Umbilical cord (tissue), 1 donor: ENCODE measurements at regions not wholly inside any gene's neighbourhood (a gene's known extent, or its start where the extent isn't known, plus 50 kb on each side); places are given as distances from the start of the nearest gene placed in this dataset.

Experiments used
- DNase-seq: peaks from one replicate; pipeline ENCODE4 v3.0.0-alpha.2; 2015; ENCODE audit warnings: low spot score

DNA sequence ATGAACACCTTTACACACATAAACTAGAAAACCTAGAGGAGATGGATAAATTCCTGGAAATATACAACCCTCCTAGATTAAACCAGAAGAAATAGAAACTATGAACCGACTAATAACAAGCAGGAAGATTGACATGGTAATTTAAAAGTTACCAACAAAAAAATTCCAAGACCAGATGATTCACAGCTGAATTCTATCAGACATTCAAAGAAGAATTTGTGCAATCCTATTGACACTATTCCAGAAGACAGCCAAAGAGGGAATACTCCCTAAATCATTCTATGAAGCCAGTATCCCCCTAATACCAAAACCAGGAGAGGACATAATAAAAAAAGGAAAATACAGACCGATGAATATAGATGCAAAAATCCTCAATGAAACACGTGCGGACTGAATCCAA, 102.6 kb upstream of the KRR1 start:
- no peak for DNase-seq

DNA sequence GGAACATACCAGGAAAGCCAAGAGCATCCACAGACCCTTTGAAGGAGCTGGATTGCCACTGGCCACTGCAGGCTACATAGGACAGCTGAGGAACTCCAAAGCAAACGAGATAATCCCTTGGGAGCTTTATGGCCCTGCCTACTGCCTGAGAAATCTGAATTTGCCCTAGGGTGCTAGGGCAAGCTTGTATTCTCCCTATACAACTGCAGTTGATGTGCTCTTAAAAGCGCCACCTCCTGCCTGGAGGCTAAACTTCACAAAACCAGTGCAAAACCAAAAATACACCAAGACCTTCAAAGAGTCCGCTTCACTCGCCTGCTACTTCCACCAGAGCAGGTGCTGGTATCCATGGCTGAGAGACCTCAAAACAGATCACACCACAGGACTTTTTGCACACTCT, 99.6 kb upstream of the KRR1 start:
- DNase-seq: no peak

DNA sequence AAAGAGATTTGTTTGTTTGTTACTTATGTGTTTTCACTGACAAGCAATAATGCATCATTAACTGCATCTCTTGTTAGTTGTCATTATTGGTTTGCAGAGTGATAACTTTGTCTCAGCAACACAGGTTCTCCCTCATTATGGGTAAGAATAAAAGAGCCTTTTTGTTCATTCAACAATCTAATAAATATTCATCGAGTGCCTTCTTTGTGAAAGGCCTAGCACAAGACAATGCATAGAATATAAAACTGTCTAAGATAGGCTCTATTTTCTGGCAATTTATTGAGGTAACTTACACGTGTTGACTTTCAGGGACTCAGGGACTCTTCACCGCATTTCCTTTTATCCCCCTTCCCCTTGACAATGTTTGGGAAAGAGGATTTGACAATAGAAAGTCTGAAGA, 95.5 kb upstream of the KRR1 start:
- no peak for DNase-seq

DNA sequence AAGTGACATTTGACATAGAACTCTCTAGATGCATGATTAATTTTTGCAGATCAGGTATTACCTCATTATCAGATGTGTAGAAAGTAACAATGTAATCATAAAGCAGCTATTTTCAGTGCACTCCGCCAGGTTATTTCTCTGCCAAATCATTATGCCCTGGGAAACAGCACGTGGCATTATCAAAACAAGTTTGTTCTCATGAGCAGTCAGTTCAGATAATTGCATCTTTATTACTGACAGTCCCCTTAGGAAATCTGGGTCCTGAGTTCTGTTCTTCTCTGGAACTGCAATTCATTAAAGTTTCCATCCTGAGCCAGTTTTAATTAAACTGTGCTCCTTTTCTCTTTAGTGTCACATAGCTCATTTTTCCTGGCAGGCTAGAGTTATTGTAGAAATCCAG, 94.7 kb upstream of the KRR1 start:
- DNase-seq: no peak

DNA sequence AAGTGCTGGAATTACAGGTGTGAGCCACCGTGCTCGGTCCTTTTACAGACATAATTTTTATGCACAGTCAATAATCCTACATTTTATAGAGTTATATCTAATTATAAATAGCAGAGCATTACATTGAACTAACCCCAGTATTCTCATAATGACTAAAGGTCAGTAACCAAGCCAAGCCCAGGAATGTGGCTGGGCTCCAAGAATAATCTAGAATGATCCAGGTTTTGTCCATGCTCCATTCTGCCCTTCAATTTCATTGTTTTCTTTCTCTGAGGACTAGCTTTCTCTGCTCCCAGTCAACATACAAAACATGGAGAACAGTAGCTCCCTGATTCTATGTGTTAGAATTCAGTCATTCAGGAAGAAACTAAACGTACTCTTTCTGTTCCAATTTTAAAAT, 92.1 kb upstream of the KRR1 start:
- no peak for DNase-seq

DNA sequence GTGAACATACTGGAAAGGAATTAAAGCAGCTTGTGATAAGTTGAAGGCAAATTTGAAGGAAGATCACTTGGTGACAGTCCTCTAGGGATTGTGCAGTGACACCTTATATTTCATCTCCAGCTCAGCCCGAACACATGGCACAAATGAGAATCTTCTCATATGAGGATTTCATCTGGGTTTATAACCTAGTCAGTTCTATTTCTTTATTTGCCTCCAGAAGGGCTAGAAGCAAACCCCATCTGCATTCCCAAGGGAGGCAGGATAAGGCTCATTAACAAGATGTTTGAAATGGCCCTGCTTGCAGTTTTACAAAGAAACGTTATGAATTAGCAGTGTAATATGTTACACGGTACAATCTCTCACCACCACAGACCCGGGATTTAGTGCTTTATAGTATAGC, 90.7 kb upstream of the KRR1 start:
- no peak for DNase-seq

DNA sequence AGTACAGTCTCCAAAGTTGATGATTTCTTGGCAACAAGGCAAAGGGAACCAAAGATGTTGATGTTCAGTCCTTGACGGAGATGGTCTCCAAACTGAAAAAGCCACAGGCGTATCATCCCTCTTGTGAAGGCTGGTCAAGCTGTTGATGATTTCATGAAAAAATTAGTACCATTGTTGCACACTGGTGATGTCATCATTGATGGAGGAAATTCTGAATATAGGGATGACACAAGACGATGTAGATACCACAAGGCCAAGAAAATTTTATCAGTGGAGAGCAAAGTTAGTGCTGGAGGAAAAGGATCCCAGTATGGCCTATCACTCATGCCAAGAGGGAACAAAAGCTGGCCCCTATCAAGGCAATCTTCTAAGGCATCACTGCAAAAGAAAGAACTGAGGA, 88.7 kb upstream of the KRR1 start:
- DNase-seq: no peak

DNA sequence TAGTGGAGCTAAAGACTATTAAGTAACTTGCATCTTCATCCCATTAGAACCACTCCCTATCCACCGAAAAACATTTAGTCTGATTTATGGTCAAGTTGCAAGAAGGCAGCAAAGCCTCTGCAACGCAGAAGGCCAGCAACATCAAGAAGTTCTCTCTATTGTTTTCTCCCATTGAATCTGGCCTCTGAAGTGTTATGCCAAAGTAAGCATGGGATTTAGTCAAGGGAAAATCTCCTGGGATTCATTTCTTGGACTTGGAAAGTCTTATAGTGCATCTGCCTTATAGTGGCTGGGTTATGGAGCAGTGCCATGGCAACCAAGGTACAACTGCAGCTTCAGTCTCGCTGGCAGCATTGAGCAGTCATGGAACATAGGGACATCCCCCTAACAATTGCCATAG, 87.7 kb upstream of the KRR1 start:
- no peak for DNase-seq

DNA sequence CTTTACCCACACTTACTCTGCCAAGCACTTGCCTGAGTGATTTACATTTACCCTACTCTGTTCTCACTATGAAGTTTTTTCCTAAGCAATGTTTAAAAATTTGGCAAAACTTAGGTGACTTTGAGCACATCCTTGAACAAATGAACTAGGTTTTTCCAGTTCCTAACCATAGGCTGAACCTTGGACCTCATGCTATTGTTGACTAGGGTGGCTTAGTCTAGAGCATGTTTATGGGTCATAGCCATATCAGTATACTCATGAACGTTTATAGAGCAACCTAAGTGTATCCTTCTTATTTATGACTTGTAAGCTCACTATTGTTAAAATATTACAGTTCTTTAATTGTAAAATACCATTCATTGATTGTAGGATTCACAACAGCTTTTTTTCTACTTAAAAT, 85.0 kb upstream of the KRR1 start:
- no peak for DNase-seq

DNA sequence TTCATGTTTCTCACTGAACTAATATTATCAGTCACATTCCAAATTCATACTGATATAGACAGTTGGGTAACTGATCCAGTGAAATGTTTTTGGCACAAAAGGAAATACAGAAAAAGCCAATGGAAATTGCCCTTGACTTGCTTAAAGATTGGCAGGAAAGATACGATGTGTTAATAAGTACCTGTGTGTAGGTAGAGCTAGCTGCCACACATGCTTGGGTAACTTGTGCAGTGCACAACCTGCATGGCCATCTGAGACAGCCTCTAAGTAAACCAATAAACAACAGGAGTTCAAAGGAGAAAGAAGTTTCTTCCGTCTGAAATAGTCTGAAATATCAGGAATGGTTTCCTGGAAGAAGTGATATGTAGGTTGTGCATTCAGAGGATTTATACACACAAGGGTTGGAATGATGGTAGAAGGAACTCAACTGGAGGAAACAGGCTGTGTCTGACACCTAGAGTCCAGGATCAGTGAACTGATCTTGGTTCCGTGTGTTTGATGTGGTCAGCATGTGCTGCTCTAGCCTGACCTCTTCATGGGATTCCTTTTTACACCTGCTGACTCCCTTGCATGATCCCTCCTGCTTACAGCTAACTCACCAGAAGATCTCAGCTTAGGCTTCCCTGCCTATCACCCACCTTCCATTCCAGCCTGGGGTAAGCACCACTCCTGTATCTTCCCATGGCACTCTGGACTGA, 81.4 kb upstream of the KRR1 start:
- DNase-seq: no peak

DNA sequence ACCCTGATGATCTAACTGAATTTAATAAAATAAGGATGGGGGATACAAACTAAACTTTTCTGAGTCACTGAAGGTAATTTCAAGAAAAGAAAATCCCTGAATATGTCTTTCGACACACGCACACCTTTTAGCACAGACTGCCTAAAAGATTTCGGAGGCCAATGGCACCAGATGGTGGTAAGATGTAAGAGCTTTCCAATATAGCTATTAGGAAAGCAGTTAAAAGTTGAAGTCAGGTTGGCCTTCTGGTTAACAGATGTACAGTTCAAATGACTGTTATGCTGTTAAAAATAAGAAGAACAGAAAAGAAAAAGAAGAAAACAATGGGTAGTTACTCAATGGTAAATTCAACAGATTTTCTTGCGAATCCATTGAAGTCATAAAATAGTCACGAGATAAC, 80.7 kb upstream of the KRR1 start:
- no peak for DNase-seq

DNA sequence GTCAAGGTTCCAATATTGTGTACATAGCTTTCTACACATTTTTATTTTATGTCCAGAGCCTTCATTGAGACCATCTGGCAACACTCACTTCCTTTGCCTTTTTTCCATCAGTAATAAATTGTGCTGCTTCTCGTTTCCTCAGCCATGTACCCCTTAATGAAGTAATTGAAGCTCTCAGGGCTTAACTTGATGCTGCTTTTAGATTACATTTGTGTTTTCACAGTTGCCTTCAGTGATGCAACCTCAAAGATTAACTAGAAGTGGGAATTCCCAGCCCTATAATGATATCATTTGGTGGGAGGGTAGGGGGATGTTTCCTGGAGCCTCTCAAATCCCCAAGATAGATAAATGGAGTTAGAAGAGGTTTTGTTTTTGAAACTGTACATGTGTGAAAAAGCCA, 80.2 kb upstream of the KRR1 start:
- peak; percentile 75 for DNase-seq

DNA sequence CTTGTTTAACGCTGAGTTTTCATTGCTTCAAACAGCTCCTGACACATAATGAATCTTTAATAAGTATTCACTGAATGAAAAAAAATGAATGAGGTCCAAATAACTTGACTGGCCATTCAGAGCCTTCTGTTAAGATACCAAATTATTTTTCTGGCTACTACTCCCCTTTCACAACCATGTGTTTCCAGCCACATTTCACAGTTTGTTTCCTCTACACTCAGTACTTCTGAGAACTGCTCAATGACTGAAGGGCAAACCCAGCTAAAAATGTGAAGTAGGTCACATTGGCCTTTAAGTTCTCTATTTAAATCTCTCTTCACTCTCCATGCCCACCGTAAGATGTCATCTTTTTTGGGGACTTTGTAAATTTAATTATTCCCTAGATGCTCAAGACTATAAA, 78.4 kb upstream of the KRR1 start:
- DNase-seq: no peak

DNA sequence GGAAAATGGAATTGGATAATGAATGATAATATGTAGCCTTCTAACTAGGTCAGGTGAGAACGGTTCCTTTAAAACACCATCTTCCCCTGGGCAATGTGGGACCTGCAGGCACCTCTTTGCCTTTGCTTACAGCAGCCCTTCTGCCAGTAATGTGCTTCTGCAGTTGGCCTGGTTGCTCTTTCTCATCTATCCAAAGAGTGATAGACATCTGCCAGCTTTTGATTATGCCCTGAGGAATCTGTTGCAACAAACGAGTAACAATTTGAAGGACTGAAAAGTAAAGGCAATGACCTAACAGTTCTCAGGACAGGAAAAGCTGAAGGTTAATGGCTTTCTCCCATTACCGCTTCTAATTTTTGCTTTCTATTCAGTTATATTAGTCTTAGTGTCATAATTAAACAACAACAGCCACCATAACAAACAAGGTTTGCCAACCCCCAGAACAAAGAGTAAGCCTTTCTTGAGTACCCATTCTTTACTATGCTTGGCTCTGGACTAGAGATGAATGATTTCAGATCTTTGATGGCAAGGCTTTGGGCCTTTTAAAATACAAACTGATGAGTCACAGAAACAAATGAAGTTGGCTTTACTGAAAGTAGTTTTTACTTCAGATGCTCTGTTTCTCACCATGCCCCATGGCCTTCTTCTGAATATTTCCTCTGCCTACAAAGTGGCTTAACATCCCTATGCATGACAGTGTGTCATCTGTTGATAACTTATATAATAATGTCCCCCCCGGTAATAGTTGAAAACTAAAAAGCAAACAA, 76.1 kb upstream of the KRR1 start:
- no peak for DNase-seq

DNA sequence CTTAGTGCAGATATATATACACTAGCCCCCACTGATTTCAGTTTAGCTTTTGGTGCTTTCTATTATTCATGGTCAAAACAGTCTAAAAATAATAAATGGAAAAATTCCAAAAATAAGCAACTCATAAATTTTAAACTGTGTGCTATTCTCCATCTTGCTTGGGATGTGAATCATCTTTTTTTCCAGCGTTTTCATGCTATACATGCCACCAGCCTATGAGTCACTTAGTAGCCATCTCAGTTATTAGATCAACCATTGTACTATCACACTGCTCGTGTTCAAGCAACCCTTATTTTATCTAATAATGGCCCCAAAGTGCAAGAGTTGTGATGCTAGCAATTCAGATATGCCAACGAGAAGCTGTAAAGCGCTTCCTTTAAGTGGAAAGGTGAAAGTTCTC, 73.9 kb upstream of the KRR1 start:
- peak; percentile 27 for DNase-seq

DNA sequence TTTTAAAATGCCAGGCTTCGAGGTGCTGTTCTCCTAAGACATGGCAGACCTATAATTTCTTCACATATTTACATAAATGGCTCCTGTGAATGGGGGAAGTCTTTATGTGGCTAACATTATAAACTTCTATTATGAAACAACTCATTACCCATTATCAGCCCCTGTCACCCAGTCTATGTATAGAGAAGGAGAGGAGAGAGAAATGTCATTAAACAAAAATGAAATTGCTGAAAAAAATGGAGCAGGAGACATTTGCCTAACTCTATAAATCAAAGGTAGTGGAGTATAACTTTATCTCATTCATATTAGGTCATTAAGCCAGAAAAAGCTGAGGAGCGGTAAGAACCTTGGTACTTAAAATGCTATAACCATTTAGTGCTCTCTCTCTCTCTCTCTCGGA, 71.9 kb upstream of the KRR1 start:
- no peak for DNase-seq

DNA sequence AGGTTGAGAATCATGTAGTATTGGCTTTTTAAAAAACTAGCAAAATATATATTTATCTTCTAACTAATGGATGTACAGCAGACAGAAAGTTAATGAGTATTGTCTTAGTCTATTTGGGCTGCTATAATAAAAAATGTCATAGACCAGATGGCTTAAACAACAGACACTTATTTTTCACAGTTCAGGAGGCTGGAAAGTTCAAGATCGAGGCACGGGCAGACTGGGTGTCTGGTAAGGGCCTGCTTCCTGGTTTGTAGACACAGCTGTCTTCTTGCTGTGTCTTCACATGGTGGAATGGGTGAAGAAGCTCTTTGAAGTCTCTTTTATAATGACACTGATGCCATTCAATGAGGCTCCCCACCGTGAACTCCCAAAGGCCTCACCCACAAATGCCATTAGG, 70.1 kb upstream of the KRR1 start:
- no peak for DNase-seq

DNA sequence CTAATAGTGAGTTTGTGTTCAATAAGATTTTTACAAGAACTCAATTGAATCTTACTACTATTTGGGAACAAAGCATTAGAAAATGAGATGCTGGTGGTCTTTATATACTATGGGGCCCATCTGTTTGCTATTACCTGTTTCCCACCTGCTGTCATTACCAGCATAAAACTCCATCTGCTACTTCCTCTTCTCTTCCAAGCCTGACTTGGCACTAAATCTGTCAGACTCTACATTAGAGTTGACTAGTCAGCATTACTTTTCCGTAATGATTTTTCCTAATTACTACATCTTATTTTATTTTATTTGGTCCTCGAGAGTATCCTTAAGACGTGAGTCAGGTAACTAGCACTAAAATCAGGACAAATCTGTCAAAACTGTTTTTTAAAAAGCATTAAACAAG, 68.1 kb upstream of the KRR1 start:
- no peak for DNase-seq

DNA sequence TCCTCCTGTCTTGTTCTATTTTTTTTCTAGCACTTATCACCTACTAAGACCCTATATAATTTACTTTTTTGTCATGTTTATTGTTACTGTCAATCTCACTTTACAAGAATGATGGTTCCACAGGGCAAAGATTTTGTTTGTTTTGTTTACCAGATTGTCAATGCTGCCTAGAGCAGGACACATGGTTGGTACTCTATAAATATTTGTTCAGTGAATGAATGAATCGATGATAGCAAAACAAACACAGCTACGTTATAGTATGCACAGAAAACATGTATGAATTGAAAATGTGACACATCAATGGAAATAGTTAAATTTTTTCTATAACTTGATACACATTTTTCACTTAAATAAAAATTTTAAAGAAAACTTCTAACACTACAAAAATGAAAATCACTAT, 67.1 kb upstream of the KRR1 start:
- DNase-seq: no peak

DNA sequence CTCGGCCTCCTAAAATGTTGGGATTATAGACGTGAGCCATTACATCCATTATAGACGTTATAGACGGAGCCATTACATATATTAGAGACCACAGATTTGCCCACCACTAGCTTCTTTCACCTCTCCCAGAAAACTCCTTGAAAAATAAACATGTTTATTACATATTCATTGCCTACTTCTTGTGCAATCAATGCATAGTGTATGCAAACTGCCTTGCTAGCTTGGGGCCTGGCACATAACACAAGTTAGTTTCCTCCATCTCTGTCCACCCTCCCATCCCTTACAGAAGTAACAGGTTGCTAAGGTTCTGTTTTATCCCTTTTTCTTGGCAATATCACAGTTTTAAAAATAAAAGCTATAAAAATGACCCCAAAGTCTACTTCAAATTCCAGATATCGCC, 66.4 kb upstream of the KRR1 start:
- DNase-seq: no peak

DNA sequence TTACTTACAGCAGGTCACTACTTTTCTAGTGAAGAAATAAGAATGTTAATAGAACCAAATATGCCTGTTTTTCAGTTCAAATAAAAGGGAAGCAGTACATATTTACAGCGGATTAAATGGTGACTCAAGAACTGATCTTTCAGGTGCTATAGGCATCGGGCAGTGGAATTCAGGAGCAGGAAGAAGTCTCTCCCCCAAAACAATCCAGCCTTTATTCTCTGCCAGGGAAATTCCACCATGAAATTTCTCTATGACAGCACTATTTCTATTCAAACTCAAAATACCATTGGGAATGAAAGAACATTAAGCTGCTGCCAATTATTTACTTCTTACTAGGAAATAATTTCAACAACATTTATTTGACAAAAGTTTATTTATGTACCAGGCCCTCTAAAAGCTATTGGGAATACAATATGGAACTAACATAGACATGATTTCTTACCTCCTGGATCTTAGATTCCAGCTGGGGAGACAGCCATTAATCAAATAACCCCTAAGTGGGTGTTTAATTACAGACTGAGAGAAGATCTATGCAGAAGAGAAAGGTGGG, 60.3 kb upstream of the KRR1 start:
- no peak for DNase-seq

DNA sequence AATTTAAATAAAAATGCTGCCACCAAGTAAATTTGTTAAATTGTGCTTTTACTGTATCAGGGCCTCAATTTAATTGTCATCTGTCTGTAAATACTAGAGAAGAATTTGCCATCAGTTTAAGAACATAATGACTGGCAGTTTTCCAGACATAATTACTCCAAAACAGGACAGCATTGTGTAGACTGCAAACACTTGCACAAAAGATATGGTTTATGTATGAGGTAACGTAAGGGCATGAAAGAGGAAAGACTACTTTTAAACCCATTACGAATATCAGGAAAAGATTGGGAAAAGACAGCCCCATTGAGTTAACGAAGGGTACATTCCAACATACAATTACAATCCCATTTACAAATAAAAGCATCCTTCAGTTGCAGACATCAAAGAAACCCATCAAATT, 59.8 kb upstream of the KRR1 start:
- DNase-seq: no peak

DNA sequence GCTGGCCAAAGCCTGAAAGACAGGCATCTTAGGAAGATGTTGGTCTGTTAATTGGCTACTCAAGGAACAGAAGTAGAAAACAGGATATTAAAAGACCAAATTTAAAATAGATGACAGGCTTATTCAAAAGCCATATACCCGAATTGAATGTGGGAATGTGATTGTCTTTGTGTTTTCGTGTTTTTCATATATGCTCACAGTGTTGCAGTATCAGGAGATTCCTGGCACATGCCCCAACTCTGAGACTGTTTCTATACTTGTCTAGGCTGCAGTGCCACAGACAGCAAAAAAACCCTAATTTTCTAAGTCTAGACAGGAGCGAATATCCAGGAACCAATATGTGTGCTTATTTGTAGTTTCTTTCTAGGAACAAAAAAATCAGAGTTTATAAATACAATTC, 57.4 kb upstream of the KRR1 start:
- DNase-seq: no peak
